Uterus (tissue), 3 donors: ENCODE measurements at regions not wholly inside any gene's neighbourhood (a gene's known extent, or its start where the extent isn't known, plus 50 kb on each side); places are given as distances from the start of the nearest gene placed in this dataset.

ENCODE experiments used
- DNase-seq, 2 donors: peaks; one replicate each; pipeline ENCODE4 v3.0.0-alpha.2; 2019 to 2020
- H3K27ac ChIP-seq, 2 donors: fragments of 200-600 bp; sonication (generic); 1 replicate in 1 of 2; 2 replicates in 1 of 2; pipeline ENCODE4 v1.5.1; 2016 to 2018
- H3K27me3 ChIP-seq, 2 donors: fragments of 200-600 bp; sonication (generic); one replicate each; pipeline ENCODE4 v1.5.1; 2018 to 2019; ENCODE audit warnings: control low read depth in 1 of 2
- H3K36me3 ChIP-seq, 2 donors: fragments of 200-600 bp; sonication (generic); one replicate each; pipeline ENCODE4 v1.5.1; 2019; ENCODE audit warnings: control low read depth in 1 of 2
- H3K4me1 ChIP-seq, 2 donors: fragments of 200-600 bp; sonication (generic); one replicate each; pipeline ENCODE4 v1.5.1; 2018 to 2019; ENCODE audit warnings: control low read depth in 1 of 2
- H3K4me3 ChIP-seq, 2 donors: fragments of 200-600 bp; sonication (generic); 1 replicate in 1 of 2; 2 replicates in 1 of 2; pipeline ENCODE4 v1.5.1; 2018 to 2019; ENCODE audit warnings: mild to moderate bottlenecking in 1 of 2
- H3K9me3 ChIP-seq, 2 donors: fragments of 200-600 bp; sonication (generic); one replicate each; pipeline ENCODE4 v1.5.1; 2019; ENCODE audit warnings: control low read depth in 1 of 2
- POLR2A ChIP-seq, 2 donors: fragments of 450-650 bp; IDR thresholded peaks; one replicate each; pipeline ENCODE4 v1.6.1; 2016; ENCODE audit warnings: antibody characterized with exemption in 2 of 2, mild to moderate bottlenecking in 1 of 2, moderate library complexity in 1 of 2
- intact Hi-C: fragments of 100-400 bp; cut with DNase I; formaldehyde crosslinking; loops from one replicate; pipeline ENCODE4 v1.15.1; 2023; ENCODE audit warnings: low total_unique reads
- TF ChIP-seq, protein P1 (sequence below), 4 experiments: fragments of 200-600 bp in 2 of 4; fragments of 450-650 bp in 2 of 4; sonication (generic) in 2 of 4; IDR thresholded peaks; one replicate each; pipeline ENCODE4 v1.5.1; 2016 to 2019; ENCODE audit warnings: antibody characterized with exemption in 4 of 4, mild to moderate bottlenecking in 2 of 4, moderate library complexity in 1 of 4
- donor health status: DM: yes; HTN: yes; CAD: no.

DNA sequence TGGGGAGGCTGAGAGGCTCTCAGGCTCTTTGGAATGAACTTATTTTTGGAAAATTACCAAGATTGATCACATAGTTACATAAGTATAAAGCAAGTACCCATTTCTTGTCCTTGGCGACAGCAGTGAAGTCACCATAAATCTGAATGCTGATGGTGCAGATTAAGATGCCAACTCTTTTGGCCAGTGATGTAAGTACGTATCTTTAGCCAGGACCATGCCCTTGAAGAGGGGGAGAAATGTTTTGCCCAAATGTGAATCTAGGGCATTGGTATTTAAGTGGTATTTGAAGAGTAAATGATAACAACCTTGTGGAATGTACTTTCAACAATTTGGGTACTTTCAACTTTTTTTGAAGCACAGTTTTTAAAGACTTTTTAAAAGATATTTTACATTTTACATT lies 68.2 kb upstream of the RAD23B start:
- Histone ChIP-seq H3K4me1 (no peaks in the 10 kb centered on the region), H3K27ac (no peak overlapping the region), H3K36me3 (no peaks in the 10 kb centered on the region), H3K27me3 (no peaks in the 10 kb centered on the region), H3K9me3 (no peaks in the 10 kb centered on the region), H3K4me3 (no peak overlapping the region)
- intact Hi-C loops = no loop called here
- TF ChIP-seq POLR2A (IDR thresholded peaks at IDR 0.05) = no peak
- TF ChIP-seq, protein P1, sequence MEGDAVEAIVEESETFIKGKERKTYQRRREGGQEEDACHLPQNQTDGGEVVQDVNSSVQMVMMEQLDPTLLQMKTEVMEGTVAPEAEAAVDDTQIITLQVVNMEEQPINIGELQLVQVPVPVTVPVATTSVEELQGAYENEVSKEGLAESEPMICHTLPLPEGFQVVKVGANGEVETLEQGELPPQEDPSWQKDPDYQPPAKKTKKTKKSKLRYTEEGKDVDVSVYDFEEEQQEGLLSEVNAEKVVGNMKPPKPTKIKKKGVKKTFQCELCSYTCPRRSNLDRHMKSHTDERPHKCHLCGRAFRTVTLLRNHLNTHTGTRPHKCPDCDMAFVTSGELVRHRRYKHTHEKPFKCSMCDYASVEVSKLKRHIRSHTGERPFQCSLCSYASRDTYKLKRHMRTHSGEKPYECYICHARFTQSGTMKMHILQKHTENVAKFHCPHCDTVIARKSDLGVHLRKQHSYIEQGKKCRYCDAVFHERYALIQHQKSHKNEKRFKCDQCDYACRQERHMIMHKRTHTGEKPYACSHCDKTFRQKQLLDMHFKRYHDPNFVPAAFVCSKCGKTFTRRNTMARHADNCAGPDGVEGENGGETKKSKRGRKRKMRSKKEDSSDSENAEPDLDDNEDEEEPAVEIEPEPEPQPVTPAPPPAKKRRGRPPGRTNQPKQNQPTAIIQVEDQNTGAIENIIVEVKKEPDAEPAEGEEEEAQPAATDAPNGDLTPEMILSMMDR (IDR thresholded peaks at IDR 0.05) = no peak
- DNase-seq = no peak

DNA sequence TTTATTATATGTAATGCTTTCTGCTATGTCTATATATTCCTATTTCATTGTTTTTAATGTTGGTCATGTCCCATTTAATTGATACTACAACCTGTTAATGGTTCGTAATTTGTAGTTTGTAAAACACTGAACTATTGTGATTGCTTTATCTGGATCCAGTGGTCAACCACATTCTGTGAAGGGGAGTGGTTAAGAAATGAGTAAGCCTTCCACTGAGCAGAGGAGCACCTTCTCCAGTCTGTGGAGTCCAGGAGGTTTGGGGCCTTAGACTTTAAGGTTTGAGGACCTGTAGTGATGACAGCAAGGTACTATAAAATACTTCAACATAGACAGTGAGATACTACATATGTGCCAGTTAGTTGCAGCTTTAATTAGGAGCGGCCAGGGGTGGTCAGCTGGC lies 67.7 kb upstream of the RAD23B start:
- TF ChIP-seq POLR2A (IDR thresholded peaks at IDR 0.05) = no peak
- TF ChIP-seq, protein P1 (IDR thresholded peaks at IDR 0.05) = no peak
- H3K4me3 ChIP-seq = no peak overlapping the region
- H3K27ac ChIP-seq = no peak overlapping the region
- intact Hi-C loops = no loop called here
- H3K9me3 ChIP-seq = no peaks in the 10 kb centered on the region
- DNase-seq = no peak
- H3K27me3 ChIP-seq = no peaks in the 10 kb centered on the region
- H3K36me3 ChIP-seq = no peaks in the 10 kb centered on the region
- H3K4me1 ChIP-seq = no peaks in the 10 kb centered on the region

DNA sequence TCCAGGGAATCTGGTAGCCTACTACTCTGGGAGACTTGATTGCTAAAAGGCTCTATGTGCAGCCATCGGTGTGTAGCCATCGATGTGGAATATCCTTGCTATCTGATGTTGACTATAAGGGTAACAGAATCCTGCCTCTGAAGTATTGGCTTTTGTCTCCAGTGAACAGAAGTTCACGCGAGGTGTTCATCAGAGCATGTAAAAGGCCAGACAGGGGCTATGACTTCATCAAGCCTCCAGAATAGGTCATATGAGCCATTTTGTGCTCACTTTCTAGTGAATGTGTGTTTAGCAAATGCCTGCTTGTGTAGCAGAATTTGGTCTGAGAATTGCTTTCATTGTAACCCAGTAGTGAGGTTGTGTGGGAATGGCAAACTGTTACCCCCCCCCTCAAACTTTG lies 66.8 kb upstream of the RAD23B start:
- Histone ChIP-seq H3K4me3 (no peak overlapping the region), H3K4me1 (no peaks in the 10 kb centered on the region), H3K27me3 (no peaks in the 10 kb centered on the region), H3K36me3 (no peaks in the 10 kb centered on the region), H3K27ac (no peak overlapping the region), H3K9me3 (no peaks in the 10 kb centered on the region)
- intact Hi-C loops = no loop called here
- DNase-seq = no peak
- TF ChIP-seq, protein P1 (IDR thresholded peaks at IDR 0.05) = no peak
- no peak for TF ChIP-seq POLR2A (IDR thresholded peaks at IDR 0.05)

DNA sequence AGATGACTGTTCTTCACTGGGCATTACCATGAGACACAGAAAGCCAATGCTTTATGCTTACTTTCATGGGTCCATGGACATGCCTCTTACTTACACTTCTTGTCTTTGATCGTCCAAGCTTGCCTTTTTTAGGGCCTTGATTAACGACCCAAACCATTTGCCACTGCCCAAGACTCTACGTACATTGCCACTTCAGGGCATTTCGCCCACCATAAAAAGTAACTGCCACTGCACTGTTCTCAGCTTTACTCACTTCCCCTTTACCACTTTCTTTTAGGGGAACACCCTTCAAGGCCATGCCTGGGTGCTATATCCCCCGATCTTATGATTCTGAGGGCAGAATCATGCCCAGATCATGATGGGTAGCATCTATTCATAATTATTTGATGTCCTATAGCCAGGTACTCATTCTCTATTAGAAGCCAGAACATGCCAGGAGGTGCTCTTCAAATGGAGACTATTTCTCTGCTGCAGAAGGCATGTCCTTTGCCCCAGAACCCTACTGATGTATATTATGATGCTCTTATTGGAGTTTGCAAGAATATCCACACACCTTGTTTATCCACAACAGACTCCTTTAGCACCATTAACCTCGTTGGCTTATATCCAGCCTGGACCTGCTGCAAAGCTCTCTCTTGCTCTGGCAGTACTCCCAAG lies 64.1 kb upstream of the RAD23B start:
- Histone ChIP-seq H3K27me3 (no peaks in the 10 kb centered on the region), H3K4me1 (no peaks in the 10 kb centered on the region), H3K4me3 (no peak overlapping the region), H3K9me3 (no peaks in the 10 kb centered on the region), H3K27ac (no peak overlapping the region), H3K36me3 (no peaks in the 10 kb centered on the region)
- intact Hi-C loops = no loop called here
- TF ChIP-seq, protein P1 (IDR thresholded peaks at IDR 0.05) = no peak
- no peak for TF ChIP-seq POLR2A (IDR thresholded peaks at IDR 0.05)
- no peak for DNase-seq

DNA sequence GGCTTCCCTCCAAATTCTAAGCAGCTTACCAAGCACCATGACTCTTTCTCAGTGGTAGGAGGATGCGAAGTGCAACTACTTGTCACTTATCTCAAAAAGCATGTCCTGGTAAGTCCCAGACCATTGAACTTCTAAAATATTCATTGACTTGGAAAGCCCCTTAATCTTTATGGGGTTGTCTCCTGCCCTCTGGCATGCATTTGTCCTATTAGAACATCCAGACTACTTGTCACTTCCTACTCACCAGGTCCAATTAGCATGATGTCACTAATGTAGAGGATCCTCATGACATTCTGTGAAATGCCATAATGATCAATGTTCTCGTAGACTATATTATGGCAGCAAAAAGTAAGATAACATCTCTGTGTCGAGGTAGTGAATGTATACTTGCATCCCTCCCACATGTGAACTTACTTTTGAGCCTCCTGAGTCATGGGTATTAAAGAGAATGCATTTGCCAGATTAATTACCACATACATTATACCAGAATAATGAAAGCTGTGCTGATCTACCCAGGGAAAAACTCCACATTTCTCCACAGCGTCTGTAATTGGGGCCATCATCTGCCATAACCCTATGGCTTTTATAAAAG lies 63.5 kb upstream of the RAD23B start:
- Histone ChIP-seq H3K4me1 (no peaks in the 10 kb centered on the region), H3K27me3 (no peaks in the 10 kb centered on the region), H3K27ac (no peak overlapping the region), H3K4me3 (no peak overlapping the region), H3K36me3 (no peaks in the 10 kb centered on the region), H3K9me3 (no peaks in the 10 kb centered on the region)
- intact Hi-C loops = no loop called here
- no peak for TF ChIP-seq POLR2A (IDR thresholded peaks at IDR 0.05)
- TF ChIP-seq, protein P1 (IDR thresholded peaks at IDR 0.05) = no peak
- DNase-seq = no peak
